Natural killer cell (primary cell): ENCODE measurements at regions not wholly inside any gene's neighbourhood (a gene's known extent, or its start where the extent isn't known, plus 50 kb on each side); places are given as distances from the start of the nearest gene placed in this dataset.

Source experiments
- ATAC-seq, 3 donors: fragments of 150-1000 bp in 2 of 3; fragments of 200-7000 bp in 1 of 3; cut with Tn5 transposase; 1 replicate in 1 of 3; 2 replicates in 2 of 3; pipeline ENCODE4 v1.10.0; 2021; ENCODE audit warnings: mild to moderate bottlenecking in 2 of 3, moderate library complexity in 2 of 3
- DNase-seq, 2 donors: peaks; one replicate each; pipeline versions ENCODE4 v3.0.0 to v3.0.0-alpha.2; 2013 to 2021; ENCODE audit warnings: mixed read lengths in 1 of 2
- H3K27ac ChIP-seq: one replicate; pipeline ENCODE4 v1.5.1; 2013; ENCODE audit warnings: mild to moderate bottlenecking, low read length
- H3K27me3 ChIP-seq: one replicate; pipeline ENCODE4 v1.6.1; 2013; ENCODE audit warnings: low read length; ENCODE audit not compliant: control insufficient read depth, insufficient read depth
- H3K36me3 ChIP-seq: one replicate; pipeline ENCODE4 v1.6.1; 2013; ENCODE audit warnings: low read length; ENCODE audit not compliant: control insufficient read depth, insufficient read depth
- H3K4me1 ChIP-seq: one replicate; pipeline ENCODE4 v1.6.1; 2013; ENCODE audit warnings: low read length; ENCODE audit not compliant: control insufficient read depth, insufficient read depth
- H3K4me3 ChIP-seq: one replicate; pipeline ENCODE4 v1.5.1; 2013; ENCODE audit warnings: low read length
- H3K9me3 ChIP-seq: one replicate; pipeline ENCODE4 v1.6.1; 2013; ENCODE audit warnings: low read length; ENCODE audit not compliant: control insufficient read depth, insufficient read depth
- H3K27ac Mint-ChIP-seq, 2 donors: one replicate each; pipeline ENCODE4 v1.8.0; 2022; ENCODE audit warnings: mild to moderate bottlenecking in 2 of 2, mixed read lengths in 2 of 2, moderate library complexity in 1 of 2
- H3K27me3 Mint-ChIP-seq, 2 donors: one replicate each; pipeline ENCODE4 v1.8.0; 2022; ENCODE audit warnings: low read depth in 2 of 2, mixed read lengths in 2 of 2
- H3K36me3 Mint-ChIP-seq: one replicate; pipeline ENCODE4 v1.8.0; 2022; ENCODE audit warnings: mixed read lengths
- H3K4me1 Mint-ChIP-seq, 2 donors: one replicate each; pipeline ENCODE4 v1.8.0; 2022; ENCODE audit warnings: mixed read lengths in 2 of 2
- H3K4me3 Mint-ChIP-seq: one replicate; pipeline ENCODE4 v1.8.0; 2022; ENCODE audit warnings: mild to moderate bottlenecking, moderate library complexity, mixed read lengths
- H3K9me3 Mint-ChIP-seq, 2 donors: one replicate each; pipeline ENCODE4 v1.8.0; 2022; ENCODE audit warnings: mixed read lengths in 2 of 2
- CTCF ChIP-seq: fragments of 200-600 bp; IDR thresholded peaks from one replicate; pipeline ENCODE4 v1.8.0; 2022; ENCODE audit warnings: antibody characterized with exemption
- WGBS: methylation state at CpG from one replicate; pipeline ENCODE4 v1.1.7; 2013; ENCODE audit warnings: missing lambda C conversion rate; ENCODE audit not compliant: insufficient coverage; 5-methylcytosine and 5-hydroxymethylcytosine counted together
- intact Hi-C: fragments of 100-400 bp; cut with micrococcal nuclease; formaldehyde crosslinking; loops from one replicate; pipeline ENCODE4 v1.14.2; 2022

- Histone ChIP-seq H3K27ac (no peak overlapping the region), H3K27me3 (no peaks in the 10 kb centered on the region), H3K9me3 (no peaks in the 10 kb centered on the region), H3K36me3 (no peaks in the 10 kb centered on the region), H3K4me3 (no peak overlapping the region), H3K4me1 (no peaks in the 10 kb centered on the region)
- DNase-seq (no peak), ATAC-seq (no peak)
- 88% methylated on average over 2 of the region's 2 CpGs for WGBS
- no peaks in the 10 kb centered on the region for H3K9me3 Mint-ChIP-seq
- no peaks in the 10 kb centered on the region for H3K4me1 Mint-ChIP-seq
- H3K36me3 Mint-ChIP-seq = no peaks in the 10 kb centered on the region
- H3K4me3 Mint-ChIP-seq = no peak overlapping the region
- TF ChIP-seq CTCF = no peak
- peaks cover 10 to 38% of the 10 kb centered on the region in 2 donors for H3K27me3 Mint-ChIP-seq
- no peak overlapping the region for H3K27ac Mint-ChIP-seq
- intact Hi-C loops = no loop called here
Observed at GRCh38 chr10:29806350-29806788, 171.6 kb upstream of the SVIL start.

DNA sequence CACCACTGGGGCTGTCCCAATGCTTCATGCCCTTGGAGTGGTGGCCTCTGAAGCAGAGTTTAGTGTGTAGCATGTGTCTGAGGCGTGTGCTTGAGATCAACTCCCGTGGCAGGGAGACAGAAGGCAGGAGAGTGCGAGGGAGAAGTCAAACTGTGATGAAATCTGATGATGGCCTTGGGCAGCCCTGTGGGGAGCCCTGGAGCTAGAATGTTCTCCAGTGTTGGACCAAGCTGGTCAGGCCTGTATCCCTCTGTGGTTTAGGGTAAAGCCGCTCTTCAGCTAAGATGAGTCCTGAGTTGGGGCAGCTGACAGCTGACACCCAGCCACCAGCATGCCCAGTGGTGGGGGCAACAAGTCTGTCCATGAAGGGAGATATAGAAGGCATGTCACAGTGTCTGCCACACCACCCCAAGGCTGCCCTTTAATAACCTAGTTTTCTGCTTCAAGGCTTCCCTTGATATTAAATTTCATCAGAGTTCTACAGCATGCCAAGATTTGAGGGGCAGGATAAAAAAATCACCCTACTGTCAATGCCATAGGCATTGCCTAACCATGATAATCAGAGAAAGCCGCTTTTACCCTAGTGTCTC lies 170.5 kb upstream of the SVIL start:
- H3K4me3 Mint-ChIP-seq = no peak overlapping the region
- H3K36me3 ChIP-seq = no peaks in the 10 kb centered on the region
- no peaks in the 10 kb centered on the region for H3K9me3 ChIP-seq
- H3K4me1 Mint-ChIP-seq = no peaks in the 10 kb centered on the region
- no peak overlapping the region for H3K27ac ChIP-seq
- intact Hi-C loops = no loop called here
- peaks cover 7 to 29% of the 10 kb centered on the region in 2 donors for H3K27me3 Mint-ChIP-seq
- no peaks in the 10 kb centered on the region for H3K36me3 Mint-ChIP-seq
- no peak for TF ChIP-seq CTCF
- H3K27me3 ChIP-seq = no peaks in the 10 kb centered on the region
- H3K4me1 ChIP-seq = no peaks in the 10 kb centered on the region
- 89% methylated on average over 5 of the region's 5 CpGs for WGBS
- DNase-seq (no peak), ATAC-seq (no peak)
- no peaks in the 10 kb centered on the region for H3K9me3 Mint-ChIP-seq
- no peak overlapping the region for H3K4me3 ChIP-seq
- no peak overlapping the region for H3K27ac Mint-ChIP-seq

DNA sequence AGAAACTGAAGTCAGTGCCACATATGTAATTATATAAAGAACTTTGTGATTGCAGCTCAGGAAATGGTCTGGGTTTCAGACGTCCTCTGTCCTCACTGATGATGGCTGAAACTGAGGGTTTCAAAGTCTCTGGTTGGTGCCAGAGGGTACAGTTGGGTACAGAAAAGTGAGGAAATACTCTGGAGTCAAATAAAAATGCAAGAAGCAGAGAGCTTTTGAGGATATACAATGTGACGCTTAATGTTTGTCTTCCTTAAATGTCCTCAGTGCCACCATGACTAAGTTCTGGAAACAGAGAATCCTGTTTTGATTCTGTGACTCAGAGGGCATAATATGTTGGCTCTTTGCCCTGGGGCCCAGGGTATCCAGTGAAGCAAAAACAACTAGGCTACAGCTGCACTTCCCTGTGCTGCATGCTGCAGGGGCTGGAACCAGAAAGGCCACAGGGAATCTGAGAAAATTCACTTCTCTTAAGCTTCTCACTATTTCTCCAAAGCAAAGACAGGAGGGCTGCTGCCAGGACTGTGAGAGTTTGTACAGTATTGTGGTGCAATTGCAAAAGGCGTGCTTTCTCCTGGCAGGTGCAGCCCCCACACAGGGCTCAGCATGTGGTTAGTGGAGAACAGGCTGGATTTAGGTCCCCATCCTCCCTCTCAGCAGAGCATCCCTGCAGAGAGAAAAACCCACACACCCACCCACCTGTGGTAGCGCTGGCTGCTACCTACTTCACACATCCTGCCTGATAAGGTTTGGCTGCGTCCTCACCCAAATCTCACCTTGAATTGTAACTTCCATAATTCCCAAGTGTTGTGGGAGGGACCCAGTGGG lies 169.5 kb upstream of the SVIL start:
- 51% methylated on average over 4 of the region's 5 CpGs for WGBS
- ATAC-seq (no peak), DNase-seq (no peak)
- H3K36me3 ChIP-seq = no peaks in the 10 kb centered on the region
- no peaks in the 10 kb centered on the region for H3K36me3 Mint-ChIP-seq
- intact Hi-C loops = no loop called here
- H3K27me3 Mint-ChIP-seq = peaks cover 7 to 19% of the 10 kb centered on the region in 2 donors
- no peak overlapping the region for H3K27ac ChIP-seq
- no peak overlapping the region for H3K4me3 ChIP-seq
- H3K9me3 Mint-ChIP-seq = no peaks in the 10 kb centered on the region
- no peaks in the 10 kb centered on the region for H3K9me3 ChIP-seq
- no peak overlapping the region for H3K27ac Mint-ChIP-seq
- TF ChIP-seq CTCF = no peak
- no peaks in the 10 kb centered on the region for H3K27me3 ChIP-seq
- H3K4me3 Mint-ChIP-seq = no peak overlapping the region
- H3K4me1 Mint-ChIP-seq = no peaks in the 10 kb centered on the region
- no peaks in the 10 kb centered on the region for H3K4me1 ChIP-seq
